Esophagus (tissue), 2 donors: ENCODE measurements at regions not wholly inside any gene's neighbourhood (a gene's known extent, or its start where the extent isn't known, plus 50 kb on each side); places are given as distances from the start of the nearest gene placed in this dataset.

Source experiments
- H3K27ac ChIP-seq, 2 donors: one replicate each; pipeline ENCODE4 v1.5.1; 2013; ENCODE audit warnings: low read depth in 2 of 2, mild to moderate bottlenecking in 2 of 2, inconsistent platforms in 1 of 2, low read length in 1 of 2, moderate library complexity in 1 of 2
- H3K27me3 ChIP-seq, 2 donors: one replicate each; pipeline ENCODE4 v1.6.1; 2013; ENCODE audit warnings: low read length in 2 of 2, control low read depth in 1 of 2, mild to moderate bottlenecking in 1 of 2; ENCODE audit not compliant: insufficient read depth in 2 of 2, control insufficient read depth in 1 of 2
- H3K36me3 ChIP-seq, 2 donors: one replicate each; pipeline ENCODE4 v1.6.1; 2013; ENCODE audit warnings: low read length in 1 of 2; ENCODE audit not compliant: control insufficient read depth in 2 of 2, insufficient read depth in 2 of 2
- H3K4me1 ChIP-seq, 2 donors: one replicate each; pipeline ENCODE4 v1.6.1; 2013; ENCODE audit warnings: low read length in 1 of 2; ENCODE audit not compliant: control insufficient read depth in 2 of 2, insufficient read depth in 2 of 2
- H3K4me3 ChIP-seq, 2 donors: one replicate each; pipeline ENCODE4 v1.5.1; 2013; ENCODE audit warnings: low read length in 2 of 2, mild to moderate bottlenecking in 2 of 2, low read depth in 1 of 2, moderate library complexity in 1 of 2
- H3K9me3 ChIP-seq, 2 donors: one replicate each; pipeline ENCODE4 v1.6.1; 2013; ENCODE audit warnings: mild to moderate bottlenecking in 2 of 2, low read depth in 1 of 2, low read length in 1 of 2, moderate library complexity in 1 of 2; ENCODE audit not compliant: control insufficient read depth in 2 of 2, insufficient read depth in 1 of 2
- WGBS, 2 donors: extraction: QIAGEN DNeasy Blood & Tissue Kit; methylation state at CpG; one replicate each; pipeline ENCODE4 v1.1.7; 2013; 5-methylcytosine and 5-hydroxymethylcytosine counted together
- donor health status: healthy with polysubstance abuse.
- donor health status: Bipolar disorder and iron deficiency.

GRCh38 chr6:135692426-135692825 lies 159.1 kb upstream of the PDE7B start:
- H3K27me3 ChIP-seq, result no peaks in the 10 kb centered on the region
- 79 to 84% methylated on average over 2 of the region's 2 CpGs for WGBS, 2 donors
- no peak overlapping the region for H3K4me3 ChIP-seq
- no peaks in the 10 kb centered on the region for H3K4me1 ChIP-seq
- H3K36me3 ChIP-seq, result no peaks in the 10 kb centered on the region
- H3K27ac ChIP-seq, result no peak overlapping the region
- H3K9me3 ChIP-seq, result no peaks in the 10 kb centered on the region

DNA sequence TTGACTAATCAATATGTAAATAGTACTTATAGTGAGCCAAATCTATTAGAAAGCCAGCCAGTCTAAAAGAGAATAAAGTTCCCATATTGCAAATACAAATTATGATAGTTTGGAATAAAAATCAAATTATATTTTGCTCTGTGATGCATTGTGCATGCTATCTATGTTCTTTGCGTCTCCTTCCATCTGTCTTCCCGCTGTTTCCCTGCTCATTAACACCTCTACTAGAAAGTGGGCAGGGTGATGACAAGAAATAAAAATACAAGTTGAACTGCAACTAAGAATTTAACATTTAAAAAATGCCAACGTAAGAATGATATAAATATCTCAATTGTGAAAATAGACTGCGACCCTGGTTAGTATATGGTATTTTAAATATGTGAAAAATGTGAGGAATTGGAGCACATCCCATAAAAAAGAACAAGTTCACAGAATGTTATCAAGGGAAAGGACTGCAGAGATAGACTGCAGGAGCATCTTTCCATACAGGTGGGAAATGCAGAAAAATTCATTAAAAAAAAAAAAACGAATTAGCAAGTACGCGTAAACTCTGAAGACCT lies 157.6 kb upstream of the PDE7B start:
- H3K36me3 ChIP-seq, result no peaks in the 10 kb centered on the region
- no peaks in the 10 kb centered on the region for H3K9me3 ChIP-seq
- 86 to 91% methylated on average over 7 of the region's 7 CpGs for WGBS, 2 donors
- no peak overlapping the region for H3K27ac ChIP-seq
- no peaks in the 10 kb centered on the region for H3K4me1 ChIP-seq
- H3K27me3 ChIP-seq, result no peaks in the 10 kb centered on the region
- no peak overlapping the region for H3K4me3 ChIP-seq

GRCh38 chr6:135699705-135700104 lies 151.8 kb upstream of the PDE7B start:
- Histone ChIP-seq H3K27me3 (no peaks in the 10 kb centered on the region), H3K4me3 (no peak overlapping the region), H3K36me3 (no peaks in the 10 kb centered on the region), H3K27ac (no peak overlapping the region), H3K4me1 (no peaks in the 10 kb centered on the region), H3K9me3 (no peaks in the 10 kb centered on the region)
- 80 to 83% methylated on average over 3 of the region's 3 CpGs for WGBS, 2 donors

- H3K4me1 ChIP-seq, result no peaks in the 10 kb centered on the region
- 72 to 76% methylated on average over 3 of the region's 3 CpGs for whole genome bisulfite sequencing, 2 donors
- no peaks in the 10 kb centered on the region for H3K36me3 ChIP-seq
- no peak overlapping the region for H3K4me3 ChIP-seq
- no peaks in the 10 kb centered on the region for H3K9me3 ChIP-seq
- H3K27ac ChIP-seq, result no peak overlapping the region
- no peaks in the 10 kb centered on the region for H3K27me3 ChIP-seq
Measured at GRCh38 chr6:135701426-135701825, 150.1 kb upstream of the PDE7B start.

- WGBS, 2 donors, result 80 to 96% methylated on average over 1 of the region's 1 CpG
- H3K36me3 ChIP-seq, result no peaks in the 10 kb centered on the region
- no peaks in the 10 kb centered on the region for H3K4me1 ChIP-seq
- no peaks in the 10 kb centered on the region for H3K27me3 ChIP-seq
- H3K27ac ChIP-seq, result no peak overlapping the region
- no peaks in the 10 kb centered on the region for H3K9me3 ChIP-seq
- H3K4me3 ChIP-seq, result no peak overlapping the region
Measured at GRCh38 chr6:135703007-135703406, 148.5 kb upstream of the PDE7B start.

- no peak overlapping the region for H3K4me3 ChIP-seq
- 84 to 85% methylated on average over 3 of the region's 3 CpGs for WGBS, 2 donors
- no peaks in the 10 kb centered on the region for H3K4me1 ChIP-seq
Measured at GRCh38 chr6:135703621-135704020, 147.9 kb upstream of the PDE7B start.

DNA sequence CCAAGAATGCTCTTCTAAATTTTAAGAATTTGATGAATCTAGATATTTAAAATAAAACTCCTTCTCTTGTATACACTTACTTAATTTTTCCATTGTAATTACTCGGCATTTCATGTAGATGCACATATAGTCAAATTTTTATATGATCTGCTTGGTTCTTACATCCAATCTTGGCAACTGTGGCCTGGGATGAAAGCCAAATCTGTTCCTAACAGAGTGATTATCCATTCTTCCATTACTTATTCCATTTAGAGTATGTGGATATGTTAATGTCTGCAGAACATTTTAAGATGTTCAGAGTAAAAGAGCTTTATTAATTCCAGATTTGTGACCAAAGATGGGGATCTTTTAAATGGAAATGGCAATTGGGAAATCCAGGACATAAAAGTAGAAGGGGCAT lies 144.1 kb upstream of the PDE7B start:
- Histone ChIP-seq H3K27ac (no peak overlapping the region), H3K36me3 (no peaks in the 10 kb centered on the region), H3K4me3 (no peak overlapping the region), H3K9me3 (no peaks in the 10 kb centered on the region), H3K27me3 (no peaks in the 10 kb centered on the region), H3K4me1 (no peaks in the 10 kb centered on the region)
- WGBS, 2 donors, result 78 to 91% methylated on average over 1 of the region's 1 CpG

More at GRCh38 chr6:135703621-135704020, 147.9 kb upstream of the PDE7B start:
- H3K27ac ChIP-seq, result no peak overlapping the region
- H3K36me3 ChIP-seq, result no peaks in the 10 kb centered on the region
- no peaks in the 10 kb centered on the region for H3K9me3 ChIP-seq
- H3K27me3 ChIP-seq, result no peaks in the 10 kb centered on the region

GRCh38 chr6:135710042-135710441 lies 141.5 kb upstream of the PDE7B start:
- Histone ChIP-seq H3K4me1 (no peaks in the 10 kb centered on the region), H3K36me3 (no peaks in the 10 kb centered on the region), H3K4me3 (no peak overlapping the region), H3K9me3 (no peaks in the 10 kb centered on the region), H3K27me3 (no peaks in the 10 kb centered on the region), H3K27ac (no peak overlapping the region)
- WGBS, 2 donors, result 73 to 78% methylated on average over 5 of the region's 5 CpGs

- Histone ChIP-seq H3K27ac (no peak overlapping the region), H3K4me3 (no peak overlapping the region), H3K9me3 (peaks cover 0 to 3% of the 10 kb centered on the region in 2 donors), H3K27me3 (no peaks in the 10 kb centered on the region), H3K36me3 (no peaks in the 10 kb centered on the region), H3K4me1 (no peaks in the 10 kb centered on the region)
Measured at GRCh38 chr6:135722190-135722589, 129.3 kb upstream of the PDE7B start.

DNA sequence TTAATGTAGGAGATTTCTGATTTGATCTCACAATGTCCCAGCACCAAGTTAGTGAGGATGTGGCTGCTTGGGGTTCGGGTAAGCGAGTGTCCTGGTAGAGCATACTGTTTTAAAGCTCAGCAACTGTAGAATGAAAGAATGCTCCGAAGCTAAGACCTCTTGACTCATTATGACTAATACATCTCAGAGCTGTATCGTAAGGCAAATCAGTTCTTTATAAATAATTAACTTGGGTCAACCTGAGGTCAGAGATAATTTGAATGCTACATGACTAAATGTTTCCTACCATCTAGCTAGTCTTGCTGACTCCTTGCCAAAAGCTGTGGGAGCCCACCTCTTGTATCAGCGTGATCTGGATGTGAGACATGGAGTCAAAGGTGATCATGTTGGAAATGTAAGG lies 128.8 kb upstream of the PDE7B start:
- 36 to 39% methylated on average over 5 of the region's 5 CpGs for WGBS, 2 donors
- Histone ChIP-seq H3K9me3 (peaks cover 0 to 3% of the 10 kb centered on the region in 2 donors), H3K4me1 (no peaks in the 10 kb centered on the region), H3K27ac (no peak overlapping the region), H3K36me3 (no peaks in the 10 kb centered on the region), H3K4me3 (no peak overlapping the region), H3K27me3 (no peaks in the 10 kb centered on the region)
